ENCODE measurements at regions not wholly inside any gene's neighbourhood (a gene's known extent, or its start where the extent isn't known, plus 50 kb on each side); places are given as distances from the start of the nearest gene placed in this dataset.

- DNase-seq: no peak
- H3K4me3 Mint-ChIP-seq: no peak overlapping the region
- H3K4me1 Mint-ChIP-seq (ENCODE audit: low read depth): peaks cover 25% of the 10 kb centered on the region
- no peak for TF ChIP-seq CTCF (IDR thresholded peaks at IDR 0.05)
- H3K9me3 Mint-ChIP-seq: no peaks in the 10 kb centered on the region; the same call in 1 of the 2 replicates
- H3K27me3 Mint-ChIP-seq (ENCODE audit: insufficient read depth): no peaks in the 10 kb centered on the region; the same call in 1 of the 2 replicates
- no peak overlapping the region for H3K27ac Mint-ChIP-seq
- H3K36me3 Mint-ChIP-seq (ENCODE audit: low read depth): no peaks in the 10 kb centered on the region
These were observed 521.7 kb upstream of the MCTP2 start for GRCh38 chr15:93709708-93710107.

- Mint-ChIP-seq H3K9me3 (peaks cover 3% of the 10 kb centered on the region; the same call in 1 of the 2 replicates), H3K4me3 (no peak overlapping the region), H3K36me3 (ENCODE audit: low read depth) (no peaks in the 10 kb centered on the region; the same call in 1 of the 2 replicates), H3K4me1 (ENCODE audit: low read depth) (peaks cover 30% of the 10 kb centered on the region), H3K27me3 (ENCODE audit: insufficient read depth) (no peaks in the 10 kb centered on the region), H3K27ac (no peak overlapping the region)
- TF ChIP-seq CTCF (IDR thresholded peaks at IDR 0.05): no peak
- no peak for DNase-seq
These were observed 522.5 kb upstream of the MCTP2 start for GRCh38 chr15:93708724-93709445.

- Mint-ChIP-seq H3K36me3 (ENCODE audit: low read depth) (peaks cover 5% of the 10 kb centered on the region; the same call in 1 of the 2 replicates), H3K4me1 (ENCODE audit: low read depth) (peaks cover 42% of the 10 kb centered on the region), H3K27ac (no peak overlapping the region), H3K4me3 (peak overlapping the region; percentile 31; the same call in 1 of the 2 replicates), H3K9me3 (peaks cover 9% of the 10 kb centered on the region), H3K27me3 (ENCODE audit: insufficient read depth) (peaks cover 2% of the 10 kb centered on the region; the same call in 1 of the 2 replicates)
- no peak for TF ChIP-seq CTCF (IDR thresholded peaks at IDR 0.05)
- no peak for DNase-seq
These were observed 523.6 kb upstream of the MCTP2 start for GRCh38 chr15:93707751-93708150.

- H3K4me3 Mint-ChIP-seq: peak overlapping the region; percentile 38; the same call in 1 of the 2 replicates
These were observed 524.7 kb upstream of the MCTP2 start for GRCh38 chr15:93706495-93707292.

More at GRCh38 chr15:93706495-93707292, 524.7 kb upstream of the MCTP2 start:
- Mint-ChIP-seq H3K27ac (0 out of 2 replicates have a peak overlapping the region, but pooled peaks have one; percentile 5), H3K27me3 (ENCODE audit: insufficient read depth) (peaks cover 2% of the 10 kb centered on the region; the same call in 1 of the 2 replicates), H3K4me1 (ENCODE audit: low read depth) (peaks cover 42% of the 10 kb centered on the region), H3K9me3 (peaks cover 9% of the 10 kb centered on the region), H3K36me3 (ENCODE audit: low read depth) (peaks cover 5% of the 10 kb centered on the region; the same call in 1 of the 2 replicates)
- no peak for TF ChIP-seq CTCF (IDR thresholded peaks at IDR 0.05)
- DNase-seq: peak; percentile 7
